GM23338 (cell line): ENCODE measurements at regions not wholly inside any gene's neighbourhood (a gene's known extent, or its start where the extent isn't known, plus 50 kb on each side); places are given as distances from the start of the nearest gene placed in this dataset.

Experiments used
- ATAC-seq: fragments of 200-7000 bp; cut with Tn5 transposase; 3 replicates; pipeline ENCODE4 v1.9.1; 2020
- DNase-seq: peaks from one replicate; pipeline ENCODE4 v3.0.0-alpha.2; 2015; ENCODE audit warnings: low spot score
- H2AFZ ChIP-seq: fragments of 200-600 bp; sonication (generic); 2 replicates; pipeline ENCODE4 v1.8.0; 2016; ENCODE audit warnings: antibody characterized with exemption, mild to moderate bottlenecking, moderate library complexity
- H3F3A ChIP-seq: fragments of 200-600 bp; sonication (generic); replicated peaks from 2 replicates; pipeline ENCODE4 v1.8.0; 2017; ENCODE audit warnings: antibody characterized with exemption, mixed run types, low read depth
- H3K27ac ChIP-seq: fragments of 200-600 bp; sonication (generic); 2 replicates; pipeline ENCODE4 v1.6.1; 2016; ENCODE audit warnings: low read depth
- H3K27me3 ChIP-seq: fragments of 200-600 bp; sonication (generic); 2 replicates; pipeline ENCODE4 v1.8.0; 2016; ENCODE audit warnings: mild to moderate bottlenecking, mixed run types, moderate library complexity; ENCODE audit not compliant: insufficient read depth
- H3K36me3 ChIP-seq: fragments of 200-600 bp; sonication (generic); 2 replicates; pipeline ENCODE4 v1.8.0; 2016; ENCODE audit warnings: mild to moderate bottlenecking; ENCODE audit not compliant: insufficient read depth
- H3K4me1 ChIP-seq: fragments of 200-600 bp; sonication (generic); 2 replicates; pipeline ENCODE4 v1.8.0; 2016; ENCODE audit warnings: mild to moderate bottlenecking, moderate library complexity; ENCODE audit not compliant: insufficient read depth
- H3K4me2 ChIP-seq: fragments of 200-600 bp; sonication (generic); 2 replicates; pipeline ENCODE4 v1.7.1; 2017; ENCODE audit warnings: mixed run types
- H3K4me3 ChIP-seq: fragments of 200-600 bp; sonication (generic); 2 replicates; pipeline ENCODE4 v1.6.1; 2016; ENCODE audit warnings: mixed run types
- H3K79me2 ChIP-seq: fragments of 200-600 bp; sonication (generic); replicated peaks from 2 replicates; pipeline ENCODE4 v1.8.0; 2017; ENCODE audit warnings: mild to moderate bottlenecking; ENCODE audit not compliant: insufficient read depth
- H3K9me2 ChIP-seq: fragments of 200-600 bp; sonication (generic); 2 replicates; pipeline ENCODE4 v1.8.0; 2017; ENCODE audit not compliant: insufficient read depth
- H4K20me1 ChIP-seq: fragments of 200-600 bp; sonication (generic); replicated peaks from 2 replicates; pipeline ENCODE4 v1.8.0; 2017; ENCODE audit warnings: mild to moderate bottlenecking; ENCODE audit not compliant: insufficient read depth
- H3K27ac Mint-ChIP-seq: 2 replicates; pipeline ENCODE4 v1.8.0; 2020; ENCODE audit warnings: inconsistent platforms, mild to moderate bottlenecking, moderate library complexity, mixed read lengths
- H3K27me3 Mint-ChIP-seq: 3 replicates; pipeline ENCODE4 v1.8.0; 2022; ENCODE audit warnings: low read depth, mild to moderate bottlenecking, moderate library complexity, mixed read lengths, inconsistent platforms; ENCODE audit not compliant: insufficient read depth, poor library complexity
- H3K36me3 Mint-ChIP-seq: 3 replicates; pipeline ENCODE4 v1.8.0; 2021; ENCODE audit warnings: low read depth, mild to moderate bottlenecking, inconsistent platforms, moderate library complexity, mixed read lengths
- H3K4me1 Mint-ChIP-seq: 3 replicates; pipeline ENCODE4 v1.8.0; 2020; ENCODE audit warnings: mild to moderate bottlenecking, inconsistent platforms, mixed read lengths
- H3K4me3 Mint-ChIP-seq: 3 replicates; pipeline ENCODE4 v1.8.0; 2021; ENCODE audit warnings: moderate library complexity, mild to moderate bottlenecking, inconsistent platforms, mixed read lengths
- H3K9me3 Mint-ChIP-seq: 3 replicates; pipeline ENCODE4 v1.8.0; 2020; ENCODE audit warnings: moderate library complexity, mild to moderate bottlenecking, inconsistent platforms, mixed read lengths
- EZH2 ChIP-seq: fragments of 200-600 bp; sonication (generic); IDR thresholded peaks from one replicate; pipeline ENCODE4 v1.8.0; 2017; ENCODE audit warnings: antibody characterized with exemption, mild to moderate bottlenecking, low read depth; ENCODE audit not compliant: unreplicated experiment
- JUNB ChIP-seq: IDR thresholded peaks from one replicate; pipeline ENCODE4 v1.6.1; 2016; ENCODE audit warnings: antibody characterized with exemption; ENCODE audit not compliant: unreplicated experiment
- NANOG ChIP-seq: IDR thresholded peaks from 2 replicates; pipeline ENCODE4 v1.6.1; 2016; ENCODE audit warnings: antibody characterized with exemption, borderline replicate concordance
- POLR2AphosphoS5 ChIP-seq: IDR thresholded peaks from 2 replicates; pipeline ENCODE4 v1.6.1; 2016; ENCODE audit warnings: antibody characterized with exemption, low read depth
- ZNF114 ChIP-seq: fragments of 250-450 bp; sonication (Bioruptor Pico); IDR thresholded peaks from 2 replicates; pipeline ENCODE4 v1.5.0; 2020; ENCODE audit warnings: mild to moderate bottlenecking, moderate library complexity
- ZNF331 ChIP-seq: fragments of 250-450 bp; sonication (Bioruptor Pico); IDR thresholded peaks from 2 replicates; pipeline ENCODE4 v1.5.0; 2020; ENCODE audit warnings: low read depth, mild to moderate bottlenecking, moderate library complexity
- TF ChIP-seq, protein P1 (sequence below): fragments of 250-450 bp; sonication (Bioruptor Pico); IDR thresholded peaks from 2 replicates; pipeline ENCODE4 v1.5.0; 2020; ENCODE audit warnings: mild to moderate bottlenecking, moderate library complexity
- TF ChIP-seq, protein P2 (sequence below), 2 experiments: fragments of 200-600 bp in 1 of 2; sonication (generic) in 1 of 2; conservative IDR thresholded peaks; 2 replicates each; pipeline versions ENCODE4 v1.5.1 to v1.6.1; 2016 to 2017; ENCODE audit warnings: antibody characterized with exemption in 2 of 2, low read depth in 2 of 2, mild to moderate bottlenecking in 2 of 2, moderate library complexity in 1 of 2
- TF ChIP-seq, protein P3 (sequence below): IDR thresholded peaks from one replicate; pipeline ENCODE4 v1.6.1; 2018; ENCODE audit warnings: antibody characterized with exemption; ENCODE audit not compliant: unreplicated experiment

DNA sequence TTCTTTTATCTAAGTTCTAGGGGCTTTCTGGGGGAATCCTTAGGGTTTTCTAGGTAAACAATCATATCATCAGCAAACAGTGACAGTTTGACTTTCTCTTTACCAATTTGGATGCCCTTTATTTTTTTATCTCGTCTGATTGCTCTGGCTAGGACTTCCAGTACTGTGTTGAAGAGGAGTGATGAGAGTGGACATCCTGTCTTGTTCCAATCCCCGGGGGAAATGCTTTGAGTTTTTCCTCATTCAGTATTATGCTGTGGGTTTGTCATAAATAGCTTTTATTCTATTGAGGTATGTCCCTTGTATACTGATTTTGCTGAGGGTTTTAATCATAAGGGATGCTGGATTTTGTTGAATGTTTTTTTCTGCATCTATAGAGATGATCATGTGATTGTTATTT is 549.5 kb downstream of the EPHA4 start:
- TF ChIP-seq, protein P1, sequence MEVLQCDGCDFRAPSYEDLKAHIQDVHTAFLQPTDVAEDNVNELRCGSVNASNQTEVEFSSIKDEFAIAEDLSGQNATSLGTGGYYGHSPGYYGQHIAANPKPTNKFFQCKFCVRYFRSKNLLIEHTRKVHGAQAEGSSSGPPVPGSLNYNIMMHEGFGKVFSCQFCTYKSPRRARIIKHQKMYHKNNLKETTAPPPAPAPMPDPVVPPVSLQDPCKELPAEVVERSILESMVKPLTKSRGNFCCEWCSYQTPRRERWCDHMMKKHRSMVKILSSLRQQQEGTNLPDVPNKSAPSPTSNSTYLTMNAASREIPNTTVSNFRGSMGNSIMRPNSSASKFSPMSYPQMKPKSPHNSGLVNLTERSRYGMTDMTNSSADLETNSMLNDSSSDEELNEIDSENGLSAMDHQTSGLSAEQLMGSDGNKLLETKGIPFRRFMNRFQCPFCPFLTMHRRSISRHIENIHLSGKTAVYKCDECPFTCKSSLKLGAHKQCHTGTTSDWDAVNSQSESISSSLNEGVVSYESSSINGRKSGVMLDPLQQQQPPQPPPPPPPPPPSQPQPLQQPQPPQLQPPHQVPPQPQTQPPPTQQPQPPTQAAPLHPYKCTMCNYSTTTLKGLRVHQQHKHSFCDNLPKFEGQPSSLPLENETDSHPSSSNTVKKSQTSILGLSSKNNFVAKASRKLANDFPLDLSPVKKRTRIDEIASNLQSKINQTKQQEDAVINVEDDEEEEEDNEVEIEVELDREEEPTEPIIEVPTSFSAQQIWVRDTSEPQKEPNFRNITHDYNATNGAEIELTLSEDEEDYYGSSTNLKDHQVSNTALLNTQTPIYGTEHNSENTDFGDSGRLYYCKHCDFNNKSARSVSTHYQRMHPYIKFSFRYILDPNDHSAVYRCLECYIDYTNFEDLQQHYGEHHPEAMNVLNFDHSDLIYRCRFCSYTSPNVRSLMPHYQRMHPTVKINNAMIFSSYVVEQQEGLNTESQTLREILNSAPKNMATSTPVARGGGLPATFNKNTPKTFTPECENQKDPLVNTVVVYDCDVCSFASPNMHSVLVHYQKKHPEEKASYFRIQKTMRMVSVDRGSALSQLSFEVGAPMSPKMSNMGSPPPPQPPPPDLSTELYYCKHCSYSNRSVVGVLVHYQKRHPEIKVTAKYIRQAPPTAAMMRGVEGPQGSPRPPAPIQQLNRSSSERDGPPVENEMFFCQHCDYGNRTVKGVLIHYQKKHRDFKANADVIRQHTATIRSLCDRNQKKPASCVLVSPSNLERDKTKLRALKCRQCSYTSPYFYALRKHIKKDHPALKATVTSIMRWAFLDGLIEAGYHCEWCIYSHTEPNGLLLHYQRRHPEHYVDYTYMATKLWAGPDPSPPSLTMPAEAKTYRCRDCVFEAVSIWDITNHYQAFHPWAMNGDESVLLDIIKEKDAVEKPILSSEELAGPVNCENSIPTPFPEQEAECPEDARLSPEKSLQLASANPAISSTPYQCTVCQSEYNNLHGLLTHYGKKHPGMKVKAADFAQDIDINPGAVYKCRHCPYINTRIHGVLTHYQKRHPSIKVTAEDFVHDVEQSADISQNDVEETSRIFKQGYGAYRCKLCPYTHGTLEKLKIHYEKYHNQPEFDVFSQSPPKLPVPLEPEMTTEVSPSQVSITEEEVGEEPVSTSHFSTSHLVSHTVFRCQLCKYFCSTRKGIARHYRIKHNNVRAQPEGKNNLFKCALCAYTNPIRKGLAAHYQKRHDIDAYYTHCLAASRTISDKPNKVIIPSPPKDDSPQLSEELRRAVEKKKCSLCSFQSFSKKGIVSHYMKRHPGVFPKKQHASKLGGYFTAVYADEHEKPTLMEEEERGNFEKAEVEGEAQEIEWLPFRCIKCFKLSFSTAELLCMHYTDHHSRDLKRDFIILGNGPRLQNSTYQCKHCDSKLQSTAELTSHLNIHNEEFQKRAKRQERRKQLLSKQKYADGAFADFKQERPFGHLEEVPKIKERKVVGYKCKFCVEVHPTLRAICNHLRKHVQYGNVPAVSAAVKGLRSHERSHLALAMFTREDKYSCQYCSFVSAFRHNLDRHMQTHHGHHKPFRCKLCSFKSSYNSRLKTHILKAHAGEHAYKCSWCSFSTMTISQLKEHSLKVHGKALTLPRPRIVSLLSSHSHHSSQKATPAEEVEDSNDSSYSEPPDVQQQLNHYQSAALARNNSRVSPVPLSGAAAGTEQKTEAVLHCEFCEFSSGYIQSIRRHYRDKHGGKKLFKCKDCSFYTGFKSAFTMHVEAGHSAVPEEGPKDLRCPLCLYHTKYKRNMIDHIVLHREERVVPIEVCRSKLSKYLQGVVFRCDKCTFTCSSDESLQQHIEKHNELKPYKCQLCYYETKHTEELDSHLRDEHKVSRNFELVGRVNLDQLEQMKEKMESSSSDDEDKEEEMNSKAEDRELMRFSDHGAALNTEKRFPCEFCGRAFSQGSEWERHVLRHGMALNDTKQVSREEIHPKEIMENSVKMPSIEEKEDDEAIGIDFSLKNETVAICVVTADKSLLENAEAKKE = no peak
- TF ChIP-seq ZNF114 (CRISPR knock-in tag) (no peak), ZNF331 (no peak), NANOG (no peak), POLR2AphosphoS5 (no peak), JUNB (no peak), EZH2 (no peak)
- TF ChIP-seq, protein P2, sequence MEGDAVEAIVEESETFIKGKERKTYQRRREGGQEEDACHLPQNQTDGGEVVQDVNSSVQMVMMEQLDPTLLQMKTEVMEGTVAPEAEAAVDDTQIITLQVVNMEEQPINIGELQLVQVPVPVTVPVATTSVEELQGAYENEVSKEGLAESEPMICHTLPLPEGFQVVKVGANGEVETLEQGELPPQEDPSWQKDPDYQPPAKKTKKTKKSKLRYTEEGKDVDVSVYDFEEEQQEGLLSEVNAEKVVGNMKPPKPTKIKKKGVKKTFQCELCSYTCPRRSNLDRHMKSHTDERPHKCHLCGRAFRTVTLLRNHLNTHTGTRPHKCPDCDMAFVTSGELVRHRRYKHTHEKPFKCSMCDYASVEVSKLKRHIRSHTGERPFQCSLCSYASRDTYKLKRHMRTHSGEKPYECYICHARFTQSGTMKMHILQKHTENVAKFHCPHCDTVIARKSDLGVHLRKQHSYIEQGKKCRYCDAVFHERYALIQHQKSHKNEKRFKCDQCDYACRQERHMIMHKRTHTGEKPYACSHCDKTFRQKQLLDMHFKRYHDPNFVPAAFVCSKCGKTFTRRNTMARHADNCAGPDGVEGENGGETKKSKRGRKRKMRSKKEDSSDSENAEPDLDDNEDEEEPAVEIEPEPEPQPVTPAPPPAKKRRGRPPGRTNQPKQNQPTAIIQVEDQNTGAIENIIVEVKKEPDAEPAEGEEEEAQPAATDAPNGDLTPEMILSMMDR (conservative IDR thresholded peaks at IDR 0.05; ENCODE audit: low read depth in 2 of 2) = no peak
- TF ChIP-seq, protein P3, sequence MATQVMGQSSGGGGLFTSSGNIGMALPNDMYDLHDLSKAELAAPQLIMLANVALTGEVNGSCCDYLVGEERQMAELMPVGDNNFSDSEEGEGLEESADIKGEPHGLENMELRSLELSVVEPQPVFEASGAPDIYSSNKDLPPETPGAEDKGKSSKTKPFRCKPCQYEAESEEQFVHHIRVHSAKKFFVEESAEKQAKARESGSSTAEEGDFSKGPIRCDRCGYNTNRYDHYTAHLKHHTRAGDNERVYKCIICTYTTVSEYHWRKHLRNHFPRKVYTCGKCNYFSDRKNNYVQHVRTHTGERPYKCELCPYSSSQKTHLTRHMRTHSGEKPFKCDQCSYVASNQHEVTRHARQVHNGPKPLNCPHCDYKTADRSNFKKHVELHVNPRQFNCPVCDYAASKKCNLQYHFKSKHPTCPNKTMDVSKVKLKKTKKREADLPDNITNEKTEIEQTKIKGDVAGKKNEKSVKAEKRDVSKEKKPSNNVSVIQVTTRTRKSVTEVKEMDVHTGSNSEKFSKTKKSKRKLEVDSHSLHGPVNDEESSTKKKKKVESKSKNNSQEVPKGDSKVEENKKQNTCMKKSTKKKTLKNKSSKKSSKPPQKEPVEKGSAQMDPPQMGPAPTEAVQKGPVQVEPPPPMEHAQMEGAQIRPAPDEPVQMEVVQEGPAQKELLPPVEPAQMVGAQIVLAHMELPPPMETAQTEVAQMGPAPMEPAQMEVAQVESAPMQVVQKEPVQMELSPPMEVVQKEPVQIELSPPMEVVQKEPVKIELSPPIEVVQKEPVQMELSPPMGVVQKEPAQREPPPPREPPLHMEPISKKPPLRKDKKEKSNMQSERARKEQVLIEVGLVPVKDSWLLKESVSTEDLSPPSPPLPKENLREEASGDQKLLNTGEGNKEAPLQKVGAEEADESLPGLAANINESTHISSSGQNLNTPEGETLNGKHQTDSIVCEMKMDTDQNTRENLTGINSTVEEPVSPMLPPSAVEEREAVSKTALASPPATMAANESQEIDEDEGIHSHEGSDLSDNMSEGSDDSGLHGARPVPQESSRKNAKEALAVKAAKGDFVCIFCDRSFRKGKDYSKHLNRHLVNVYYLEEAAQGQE = no peak
- H3K4me3 Mint-ChIP-seq = no peak overlapping the region
- no peaks in the 10 kb centered on the region for H4K20me1 ChIP-seq

More for the DNA sequence above, 549.5 kb downstream of the EPHA4 start:
- no peak overlapping the region for H3K4me3 ChIP-seq
- no peaks in the 10 kb centered on the region for H3K36me3 ChIP-seq
- no peak overlapping the region for H3K4me2 ChIP-seq
- peaks cover 6% of the 10 kb centered on the region for H3K27me3 Mint-ChIP-seq
- ATAC-seq (no peak), DNase-seq (no peak)
- no peak overlapping the region for H3K27ac ChIP-seq
- H3K4me1 Mint-ChIP-seq = peaks cover 5% of the 10 kb centered on the region; the same call in 2 of the 3 replicates
- no peaks in the 10 kb centered on the region for H3F3A ChIP-seq
- H2AFZ ChIP-seq = no peak overlapping the region
- no peaks in the 10 kb centered on the region for H3K36me3 Mint-ChIP-seq
- no peaks in the 10 kb centered on the region for H3K27me3 ChIP-seq
- H3K4me1 ChIP-seq = no peaks in the 10 kb centered on the region
- H3K79me2 ChIP-seq = no peaks in the 10 kb centered on the region
- no peaks in the 10 kb centered on the region for H3K9me2 ChIP-seq
- H3K27ac Mint-ChIP-seq = no peak overlapping the region
- peaks cover 4% of the 10 kb centered on the region; the same call in 1 of the 3 replicates for H3K9me3 Mint-ChIP-seq
